NK-92 treated with Interleukin-12 subunit alpha and Interleukin-12 subunit beta, amount 100 ng/mL, for 24 hours (cell line): ENCODE measurements at regions not wholly inside any gene's neighbourhood (a gene's known extent, or its start where the extent isn't known, plus 50 kb on each side); places are given as distances from the start of the nearest gene placed in this dataset.

Experiments used
- DNase-seq: peaks from one replicate; lab custom pipeline; 2025; lab: John Stamatoyannopoulos, UW

- DNase-seq, result no peak
Measured at GRCh38 chr18:44060197-44060596, 620.5 kb upstream of the SETBP1 start.

- no peak for DNase-seq
Measured at GRCh38 chr18:44061438-44061837, 619.2 kb upstream of the SETBP1 start.

GRCh38 chr18:44062345-44062744, 618.3 kb upstream of the SETBP1 start:
- DNase-seq, result no peak

- DNase-seq, result no peak
Measured at GRCh38 chr18:44065206-44065605, 615.5 kb upstream of the SETBP1 start.

- no peak for DNase-seq
Measured at GRCh38 chr18:44066541-44066940, 614.1 kb upstream of the SETBP1 start.

- DNase-seq, result no peak
Measured at GRCh38 chr18:44067186-44067585, 613.5 kb upstream of the SETBP1 start.

- no peak for DNase-seq
Measured at GRCh38 chr18:44075038-44075437, 605.6 kb upstream of the SETBP1 start.

GRCh38 chr18:44079606-44080005, 601.1 kb upstream of the SETBP1 start:
- DNase-seq, result no peak

GRCh38 chr18:44080054-44080453, 600.6 kb upstream of the SETBP1 start:
- DNase-seq, result no peak

GRCh38 chr18:44089732-44090131, 591.0 kb upstream of the SETBP1 start:
- DNase-seq, result no peak

GRCh38 chr18:44090453-44090852, 590.2 kb upstream of the SETBP1 start:
- DNase-seq, result no peak

GRCh38 chr18:44093253-44093652, 587.4 kb upstream of the SETBP1 start:
- no peak for DNase-seq

GRCh38 chr18:44096016-44096415, 584.7 kb upstream of the SETBP1 start:
- no peak for DNase-seq

- peak; percentile 3 for DNase-seq
Measured at GRCh38 chr18:44098551-44099098, 582.1 kb upstream of the SETBP1 start.

- peak; percentile 12 for DNase-seq
Measured at GRCh38 chr18:44107187-44107586, 573.5 kb upstream of the SETBP1 start.

GRCh38 chr18:44111337-44111736, 569.4 kb upstream of the SETBP1 start:
- no peak for DNase-seq

- no peak for DNase-seq
Measured at GRCh38 chr18:44117821-44118220, 562.9 kb upstream of the SETBP1 start.

- DNase-seq, result no peak
Measured at GRCh38 chr18:44119607-44120006, 561.1 kb upstream of the SETBP1 start.

GRCh38 chr18:44123743-44124142, 556.9 kb upstream of the SETBP1 start:
- DNase-seq, result no peak

- no peak for DNase-seq
Measured at GRCh38 chr18:44125446-44125845, 555.2 kb upstream of the SETBP1 start.

GRCh38 chr18:44126598-44126997, 554.1 kb upstream of the SETBP1 start:
- DNase-seq, result no peak

- no peak for DNase-seq
Measured at GRCh38 chr18:44128365-44128764, 552.3 kb upstream of the SETBP1 start.

GRCh38 chr18:44130376-44130942, 550.2 kb upstream of the SETBP1 start:
- no peak for DNase-seq

- DNase-seq, result no peak
Measured at GRCh38 chr18:44133483-44133882, 547.2 kb upstream of the SETBP1 start.
